ENCODE measurements at regions not wholly inside any gene's neighbourhood (a gene's known extent, or its start where the extent isn't known, plus 50 kb on each side); places are given as distances from the start of the nearest gene placed in this dataset.

- DNase-seq, result no peak
Measured at GRCh38 chr3:146896711-146897110, 291.6 kb upstream of the PLSCR5 start.

GRCh38 chr3:146895026-146895749, 290.0 kb upstream of the PLSCR5 start:
- DNase-seq, result no peak

- no peak for DNase-seq
Measured at GRCh38 chr3:146894406-146894805, 289.3 kb upstream of the PLSCR5 start.

- DNase-seq, result no peak
Measured at GRCh38 chr3:146892041-146892440, 286.9 kb upstream of the PLSCR5 start.

GRCh38 chr3:146889626-146890025, 284.5 kb upstream of the PLSCR5 start:
- DNase-seq, result no peak

DNA sequence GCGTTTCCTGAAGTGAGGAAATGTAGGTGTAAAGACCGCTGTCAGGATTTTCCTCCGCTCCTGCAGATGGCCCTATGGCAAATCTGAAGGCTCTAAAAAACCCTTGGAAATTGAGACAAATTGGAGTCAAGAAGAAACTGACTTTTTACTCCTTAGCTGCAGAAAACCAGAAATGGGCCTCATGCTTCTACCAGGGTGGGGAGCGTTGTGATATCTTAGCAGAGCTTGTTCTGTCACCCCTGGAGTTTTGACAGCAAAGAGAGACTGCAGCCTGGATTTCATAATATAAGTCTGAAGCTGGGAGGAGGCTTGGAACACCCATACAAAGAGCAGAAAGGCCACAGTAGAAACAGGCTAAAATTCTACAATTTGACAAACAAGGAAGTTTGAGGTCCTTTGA, 283.0 kb upstream of the PLSCR5 start:
- DNase-seq, result no peak

GRCh38 chr3:146884721-146885120, 279.6 kb upstream of the PLSCR5 start:
- no peak for DNase-seq

DNA sequence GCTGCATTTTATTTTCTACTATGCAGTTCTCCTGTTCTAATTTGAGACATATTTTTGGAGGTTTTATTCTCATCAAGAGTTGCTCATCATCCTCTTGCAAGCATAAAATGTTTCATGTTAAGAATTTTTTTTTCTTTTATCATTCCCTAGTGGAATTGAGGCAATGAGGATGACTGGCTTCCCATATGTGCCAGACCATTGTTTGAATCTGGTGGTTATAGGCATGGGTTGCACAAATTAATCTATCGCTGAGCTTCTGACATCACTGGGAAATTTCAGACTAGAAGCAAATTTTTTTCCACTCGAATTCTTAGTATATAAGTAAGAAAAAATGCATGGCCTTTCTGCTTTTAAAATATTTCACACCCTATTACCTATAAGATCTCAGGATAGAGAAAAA, 279.1 kb upstream of the PLSCR5 start:
- DNase-seq, result no peak

GRCh38 chr3:146883288-146883687, 278.1 kb upstream of the PLSCR5 start:
- DNase-seq, result no peak

DNA sequence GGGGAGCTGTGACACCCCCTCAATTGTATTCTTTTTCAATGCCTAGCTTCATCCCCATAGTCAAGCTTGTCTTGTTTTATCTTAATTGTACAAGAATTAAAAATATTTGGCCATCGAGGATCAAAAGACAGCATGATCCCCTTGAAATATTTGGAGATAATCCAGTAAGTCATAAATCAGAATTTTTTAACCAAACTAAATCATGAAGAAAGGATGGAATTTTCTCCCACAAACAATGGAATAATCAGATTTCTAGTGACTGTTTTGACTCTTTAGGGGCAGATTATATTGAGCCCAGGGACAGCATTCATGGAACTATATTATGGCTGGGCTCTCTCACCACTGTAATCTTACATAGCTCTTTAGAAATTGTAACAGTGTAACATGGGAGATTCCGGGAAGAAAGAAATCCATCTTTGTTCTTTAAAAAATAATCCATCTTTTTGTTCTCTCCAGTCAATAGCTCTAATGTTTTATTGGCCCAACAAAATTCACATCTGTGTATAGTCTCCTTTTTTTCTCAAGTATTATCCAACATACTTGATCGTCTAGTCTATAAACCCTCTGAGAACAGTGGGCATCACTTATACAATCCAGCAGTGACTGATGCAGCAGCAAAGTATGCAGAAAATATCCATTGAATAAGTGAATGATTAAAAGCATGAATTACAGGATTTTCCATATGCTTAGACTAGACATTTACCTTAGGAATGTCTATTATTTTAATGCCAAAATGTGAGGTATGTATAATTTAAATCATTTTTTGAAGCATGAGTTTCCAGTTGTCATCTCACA, 277.0 kb upstream of the PLSCR5 start:
- DNase-seq, result no peak

DNA sequence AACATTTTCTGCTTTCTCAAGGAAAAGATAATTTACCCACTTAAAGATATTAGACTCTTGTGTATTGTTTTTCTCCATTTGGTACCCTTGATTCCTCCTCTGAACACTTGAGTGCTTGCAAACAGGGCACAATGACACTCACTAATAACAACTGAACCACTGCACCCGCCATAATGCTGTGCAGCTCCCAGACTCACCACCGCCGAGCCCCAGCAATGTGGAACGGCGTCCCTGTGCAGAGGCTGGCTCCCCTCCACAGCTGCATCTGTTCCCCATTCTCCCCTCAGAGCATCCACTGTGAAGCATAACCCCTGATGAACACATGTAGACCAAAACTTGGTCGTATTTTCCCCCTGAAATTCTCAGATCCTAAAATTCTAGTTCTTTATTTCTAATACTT, 276.2 kb upstream of the PLSCR5 start:
- no peak for DNase-seq

GRCh38 chr3:146873748-146874147, 268.6 kb upstream of the PLSCR5 start:
- no peak for DNase-seq

GRCh38 chr3:146865175-146865755, 260.1 kb upstream of the PLSCR5 start:
- DNase-seq, result no peak

DNA sequence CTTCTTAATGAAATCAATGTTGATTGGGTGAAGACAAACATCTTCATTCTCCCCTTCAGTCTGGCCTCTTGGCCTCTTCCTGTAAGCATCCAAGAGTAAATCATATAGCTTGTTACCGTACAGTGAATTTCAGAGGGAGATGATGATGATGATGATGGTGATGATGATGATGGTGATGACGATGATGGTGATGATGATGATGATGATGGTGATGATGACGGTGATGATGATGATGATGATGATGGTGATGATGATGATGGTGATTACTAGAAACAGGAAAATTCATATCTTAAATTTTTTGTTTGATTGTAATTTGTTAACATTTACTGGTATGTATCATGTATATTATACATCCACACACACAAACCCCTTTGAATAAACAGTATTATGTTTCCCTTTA, 256.1 kb upstream of the PLSCR5 start:
- no peak for DNase-seq

DNA sequence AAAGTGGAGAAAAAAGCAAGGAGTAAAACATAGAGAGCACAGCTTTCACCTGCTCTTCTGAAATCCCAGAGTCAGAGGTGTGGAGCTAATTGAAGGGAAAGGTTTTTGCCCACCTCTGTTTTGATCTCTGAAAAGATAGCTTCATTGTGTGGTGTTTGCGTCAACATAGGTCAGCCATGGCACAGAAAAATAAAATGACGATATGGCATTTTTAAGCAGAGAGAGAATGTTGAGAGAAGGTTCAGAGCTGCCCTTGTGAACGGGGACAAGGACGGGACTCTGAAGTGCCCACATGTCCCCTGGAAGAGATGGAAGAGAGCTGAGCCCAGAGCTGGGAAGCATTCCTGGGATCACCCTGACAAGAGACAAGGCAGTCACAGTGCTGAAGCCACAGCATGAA, 249.4 kb upstream of the PLSCR5 start:
- DNase-seq, result no peak

DNA sequence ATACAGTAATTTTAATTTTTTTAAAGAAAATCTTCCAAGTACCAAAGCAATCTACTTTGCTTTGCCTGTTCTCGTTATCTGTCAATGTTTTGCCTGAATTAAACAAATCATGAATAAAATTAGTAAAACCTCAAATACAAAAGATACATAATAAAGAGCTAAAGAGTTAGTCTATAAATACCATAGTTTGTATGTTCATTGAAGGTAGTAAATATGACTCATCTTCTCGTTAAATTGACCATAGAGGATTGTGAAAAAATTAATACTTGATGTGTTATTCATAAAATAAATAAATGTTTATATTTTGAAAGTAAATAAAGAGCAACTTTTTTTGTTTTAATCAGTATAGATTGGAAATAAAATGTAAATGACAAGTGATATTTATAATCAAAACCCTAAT, 246.5 kb upstream of the PLSCR5 start:
- DNase-seq, result no peak

DNA sequence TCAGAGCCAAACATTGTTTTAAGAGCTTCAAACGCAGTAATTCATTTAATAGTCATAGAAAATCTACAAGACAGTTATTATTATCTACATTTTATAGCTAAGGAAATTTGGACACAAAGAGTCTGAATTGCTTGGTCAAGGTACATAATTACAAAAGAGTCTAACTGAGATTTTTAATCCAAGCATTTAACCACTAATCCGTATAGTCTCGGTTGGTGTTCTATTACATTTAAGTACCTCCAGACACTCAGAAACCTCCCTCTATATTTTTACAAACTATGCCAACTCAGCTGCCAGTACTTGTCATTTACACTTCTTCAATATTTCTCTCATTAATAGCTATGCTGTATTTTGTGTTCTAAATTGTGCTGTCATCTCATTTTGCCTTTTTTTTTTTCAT, 240.2 kb upstream of the PLSCR5 start:
- DNase-seq, result no peak

GRCh38 chr3:146843476-146843875, 238.3 kb upstream of the PLSCR5 start:
- no peak for DNase-seq

- DNase-seq, result no peak
Measured at GRCh38 chr3:146839727-146840375, 234.7 kb upstream of the PLSCR5 start.

DNA sequence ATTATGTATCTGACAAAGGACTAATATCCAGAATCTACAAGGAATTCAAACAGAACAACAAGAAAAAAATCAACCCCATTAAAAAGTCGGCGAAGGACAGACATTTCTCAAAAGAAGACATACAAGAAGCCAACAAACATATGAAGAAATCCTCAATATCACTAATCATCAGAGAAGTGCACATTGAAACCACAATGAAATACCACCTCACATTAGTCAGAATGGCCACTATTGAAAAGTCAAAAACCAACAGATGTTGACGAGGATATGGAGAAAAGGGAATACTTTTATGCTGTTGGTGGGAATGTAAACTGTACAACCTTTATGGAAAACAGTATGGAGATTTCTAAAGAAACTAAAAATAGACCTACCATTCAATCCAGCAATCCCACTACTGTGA, 233.1 kb upstream of the PLSCR5 start:
- DNase-seq, result no peak

- no peak for DNase-seq
Measured at GRCh38 chr3:146834917-146835316, 229.8 kb upstream of the PLSCR5 start.

- DNase-seq, result no peak
Measured at GRCh38 chr3:146832857-146833458, 227.8 kb upstream of the PLSCR5 start.

- DNase-seq, result no peak
Measured at GRCh38 chr3:146831659-146832058, 226.5 kb upstream of the PLSCR5 start.

All from DMS153 (cell line).